Right cardiac atrium (tissue), 5 donors: ENCODE measurements at regions not wholly inside any gene's neighbourhood (a gene's known extent, or its start where the extent isn't known, plus 50 kb on each side); places are given as distances from the start of the nearest gene placed in this dataset.

Source experiments
- ATAC-seq, 2 donors: fragments of 200-7000 bp; cut with Tn5 transposase; one replicate each; pipeline versions ENCODE4 v1.8.0 to v1.9.1; 2020; ENCODE audit warnings: moderate library complexity in 2 of 2, mild to moderate bottlenecking in 1 of 2
- DNase-seq, 3 donors: peaks; one replicate each; pipeline ENCODE4 v3.0.0-alpha.2; 2020
- H3K27ac ChIP-seq: one replicate; pipeline ENCODE4 v1.5.1; 2013; ENCODE audit warnings: mild to moderate bottlenecking, low read length, control low read depth, moderate library complexity
- H3K27me3 ChIP-seq: one replicate; pipeline ENCODE4 v1.6.1; 2013; ENCODE audit not compliant: control insufficient read depth, insufficient read depth
- H3K4me1 ChIP-seq: one replicate; pipeline ENCODE4 v1.6.1; 2013; ENCODE audit warnings: low read length; ENCODE audit not compliant: control insufficient read depth, insufficient read depth
- H3K4me3 ChIP-seq: one replicate; pipeline ENCODE4 v1.5.1; 2013; ENCODE audit warnings: low read length, control low read depth
- H3K9me3 ChIP-seq: one replicate; pipeline ENCODE4 v1.6.1; 2013; ENCODE audit warnings: low read length; ENCODE audit not compliant: control insufficient read depth
- WGBS: extraction: QIAGEN DNeasy Blood & Tissue Kit; methylation state at CpG from one replicate; pipeline ENCODE4 v1.1.7; 2013; 5-methylcytosine and 5-hydroxymethylcytosine counted together
- intact Hi-C, 4 donors: fragments of 100-400 bp; cut with DNase I; formaldehyde crosslinking; loops; one replicate each; pipeline versions ENCODE4 v1.11.0 to v1.14.0; 2022 to 2023
- donor health status: healthy with polysubstance abuse.
- donor health status: DM: no; HTN: yes; CAD: no.
- donor health status: DM: no; HTN: no; CAD: no.
- donor health status: DM: no; HTN: yes; CAD: no; lungs with severe emphysema.
- donor health status: DM: yes; HTN: yes; CAD: no.

DNA sequence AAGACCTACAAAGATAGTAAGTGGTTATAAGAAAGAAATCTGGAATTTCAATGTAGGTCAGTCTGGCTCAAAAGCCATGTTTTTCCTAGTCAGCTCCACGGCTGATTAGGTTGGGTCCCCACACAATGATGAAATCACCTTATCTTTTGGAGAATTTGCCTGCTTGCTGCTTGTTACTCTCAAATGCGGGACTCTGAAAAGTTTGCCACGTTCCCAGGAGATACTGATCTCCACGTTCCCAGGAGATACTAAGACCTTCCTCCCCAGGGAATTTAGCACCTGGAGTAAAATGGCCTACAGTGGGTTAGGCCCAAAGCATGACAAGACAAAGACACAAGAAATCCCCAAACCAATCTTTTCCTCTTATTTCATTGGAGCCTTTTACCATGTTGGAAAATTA, 449.6 kb downstream of the TNS1 start:
- Histone ChIP-seq H3K9me3 (no peaks in the 10 kb centered on the region), H3K27ac (no peak overlapping the region), H3K4me1 (peaks cover 3% of the 10 kb centered on the region), H3K4me3 (no peak overlapping the region), H3K27me3 (no peaks in the 10 kb centered on the region)
- ATAC-seq: no peak
- intact Hi-C loops: no loop called here
- 75% methylated on average over 4 of the region's 4 CpGs for WGBS
- no peak for DNase-seq

DNA sequence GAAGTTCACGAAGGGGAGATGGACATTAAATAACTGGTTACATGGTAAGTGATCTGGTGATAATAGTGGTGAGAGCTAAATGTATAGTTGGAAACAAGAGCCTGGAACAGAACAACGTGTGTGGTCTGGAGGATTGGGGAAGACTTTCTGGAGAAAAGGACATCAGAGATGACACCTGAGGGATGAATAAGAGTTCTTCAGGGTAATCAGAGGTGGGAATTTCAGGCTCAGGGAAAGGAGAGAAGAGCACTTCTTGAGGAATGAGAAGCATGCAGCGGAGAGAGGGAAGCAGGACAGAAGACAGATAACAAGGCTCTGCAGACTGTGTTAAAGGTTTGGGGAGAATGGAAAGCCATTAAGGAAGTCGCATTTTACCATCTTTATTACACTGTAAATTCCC, 450.7 kb downstream of the TNS1 start:
- Histone ChIP-seq H3K27me3 (no peaks in the 10 kb centered on the region), H3K27ac (no peak overlapping the region), H3K4me1 (peaks cover 3% of the 10 kb centered on the region), H3K4me3 (no peak overlapping the region), H3K9me3 (no peaks in the 10 kb centered on the region)
- WGBS: 89% methylated on average over 4 of the region's 4 CpGs
- DNase-seq: no peak
- intact Hi-C loops: no loop called here
- ATAC-seq: no peak

DNA sequence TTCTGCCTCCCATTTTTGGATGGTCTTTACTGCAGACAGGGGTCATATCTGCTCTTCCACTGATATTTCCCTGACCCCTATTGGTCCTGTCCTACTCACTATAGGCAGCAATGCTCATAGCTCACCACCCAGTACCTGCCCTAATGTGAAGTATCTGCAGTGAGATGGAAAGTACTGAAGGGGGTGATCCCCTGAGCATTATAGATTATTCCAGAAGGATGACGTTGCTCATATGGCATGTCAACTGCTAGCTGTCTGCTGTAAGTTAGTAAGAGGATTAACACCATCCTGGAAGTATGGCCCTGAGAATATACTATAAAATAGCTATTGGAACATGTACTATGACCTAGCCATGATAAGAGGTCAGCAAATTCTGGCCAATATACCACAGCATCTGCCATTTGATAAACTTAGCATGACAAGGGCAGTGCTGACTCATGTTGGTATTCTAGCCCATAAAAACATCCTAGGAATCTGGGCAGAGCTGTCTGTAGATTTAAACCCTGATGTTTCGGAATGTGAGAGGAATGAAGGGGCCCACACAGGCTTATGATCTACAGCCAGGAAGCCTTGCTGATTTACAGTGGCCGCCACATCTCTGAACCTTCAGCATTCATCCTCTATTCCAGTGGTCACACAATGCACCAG, 451.4 kb downstream of the TNS1 start:
- Histone ChIP-seq H3K9me3 (no peaks in the 10 kb centered on the region), H3K4me1 (peaks cover 3% of the 10 kb centered on the region), H3K4me3 (no peak overlapping the region), H3K27ac (no peak overlapping the region), H3K27me3 (no peaks in the 10 kb centered on the region)
- no peak for ATAC-seq
- 62% methylated on average over 3 of the region's 3 CpGs for WGBS
- no peak for DNase-seq
- intact Hi-C loops: no loop called here

DNA sequence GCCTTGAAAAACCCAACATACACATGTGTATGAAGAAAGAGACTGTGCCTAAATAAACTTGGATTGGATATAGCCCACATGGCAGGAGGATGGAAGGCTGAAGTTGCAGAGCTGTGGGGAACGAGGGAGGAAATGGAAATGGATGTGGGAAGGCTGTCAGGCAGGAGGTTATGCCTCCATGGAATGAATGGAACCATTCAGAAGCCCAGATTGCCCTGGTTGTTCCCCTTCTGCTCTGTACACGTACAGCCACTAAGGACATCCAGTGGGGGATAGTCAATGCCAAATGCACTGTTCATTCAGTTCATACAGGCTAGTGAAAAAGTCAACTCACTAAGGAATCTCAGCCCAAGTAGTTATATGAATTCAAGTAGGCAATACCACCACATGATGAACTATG, 463.7 kb downstream of the TNS1 start:
- Histone ChIP-seq H3K27ac (no peak overlapping the region), H3K27me3 (no peaks in the 10 kb centered on the region), H3K9me3 (no peaks in the 10 kb centered on the region), H3K4me1 (peaks cover 3% of the 10 kb centered on the region), H3K4me3 (no peak overlapping the region)
- 75% methylated on average over 2 of the region's 2 CpGs for WGBS
- DNase-seq: no peak
- intact Hi-C loops: loop anchor here in 1 of 4 donors (10.0 kb wide), 1 partner anchor 116 kb away; no protein-coding TSS in a partner anchor
- ATAC-seq: no peak

DNA sequence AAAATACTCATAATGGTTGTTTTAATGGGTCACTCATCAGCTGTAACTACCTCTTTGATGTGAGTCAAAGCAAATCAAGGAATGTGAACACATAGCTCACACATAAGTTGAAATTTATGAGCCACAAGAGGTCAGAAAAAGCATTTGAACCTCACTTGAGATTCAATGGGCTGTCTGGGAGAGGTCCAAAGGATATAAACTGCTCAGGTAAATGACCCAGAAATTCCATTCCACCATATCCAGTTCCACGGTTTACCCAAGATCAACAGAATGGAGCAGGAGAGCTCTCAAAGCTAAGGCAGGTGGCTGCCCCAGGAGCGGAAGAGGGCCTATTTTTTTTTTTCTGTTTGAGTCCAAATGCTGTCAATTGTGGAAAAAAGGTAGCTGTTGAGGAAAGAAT, 464.1 kb downstream of the TNS1 start:
- no peaks in the 10 kb centered on the region for H3K27me3 ChIP-seq
- H3K27ac ChIP-seq: no peak overlapping the region
- intact Hi-C loops: loop anchor here in 1 of 4 donors (10.0 kb wide), 1 partner anchor 116 kb away; no protein-coding TSS in a partner anchor
- no peak for ATAC-seq
- 89% methylated on average over 2 of the region's 2 CpGs for WGBS
- no peak for DNase-seq
- no peaks in the 10 kb centered on the region for H3K9me3 ChIP-seq
- H3K4me1 ChIP-seq: peaks cover 3% of the 10 kb centered on the region
- H3K4me3 ChIP-seq: no peak overlapping the region

DNA sequence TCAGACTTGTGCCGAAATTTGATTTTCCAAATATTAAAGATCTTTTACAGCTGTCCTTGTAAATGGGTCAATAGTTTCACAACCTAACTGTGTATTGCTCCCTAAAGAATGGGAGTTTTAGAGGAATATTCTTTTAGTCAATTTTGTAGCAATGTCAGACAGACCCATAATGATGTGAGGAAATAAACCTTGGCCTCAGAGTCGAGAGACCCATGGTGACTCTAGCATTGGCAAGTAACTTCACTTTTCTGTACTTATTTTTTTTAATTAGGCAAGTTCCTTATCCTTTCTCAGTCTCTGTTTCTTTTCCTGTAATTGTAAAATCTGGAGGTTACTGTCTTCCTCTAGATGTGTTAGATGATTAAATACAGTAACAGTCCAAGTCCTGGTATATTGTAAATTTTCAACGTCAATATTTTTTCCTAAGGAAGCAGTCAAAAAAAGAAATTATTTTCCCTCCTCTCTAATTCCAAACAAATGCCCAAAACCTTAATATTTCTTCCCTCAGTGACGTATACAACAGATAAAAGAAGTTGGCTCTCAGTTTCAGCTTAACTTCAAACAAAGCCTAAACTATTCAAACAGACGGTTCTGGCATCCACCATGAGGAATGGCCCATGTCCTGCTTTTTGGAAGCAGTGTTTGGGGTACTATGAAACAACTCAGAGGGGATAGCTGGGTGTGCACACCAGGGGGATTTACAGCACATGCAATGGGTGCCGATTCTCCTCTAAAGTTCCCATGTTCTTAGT, 466.7 kb downstream of the TNS1 start:
- 42% methylated on average over 6 of the region's 6 CpGs for WGBS
- H3K9me3 ChIP-seq: no peaks in the 10 kb centered on the region
- no peak overlapping the region for H3K4me3 ChIP-seq
- H3K27ac ChIP-seq: no peak overlapping the region
- ATAC-seq: peak; percentile 55 to 76
- intact Hi-C loops: loop anchor here in 1 of 4 donors (10.0 kb wide), 1 partner anchor 119 kb away; no protein-coding TSS in a partner anchor
- no peak for DNase-seq
- peaks cover 3% of the 10 kb centered on the region for H3K4me1 ChIP-seq
- no peaks in the 10 kb centered on the region for H3K27me3 ChIP-seq

DNA sequence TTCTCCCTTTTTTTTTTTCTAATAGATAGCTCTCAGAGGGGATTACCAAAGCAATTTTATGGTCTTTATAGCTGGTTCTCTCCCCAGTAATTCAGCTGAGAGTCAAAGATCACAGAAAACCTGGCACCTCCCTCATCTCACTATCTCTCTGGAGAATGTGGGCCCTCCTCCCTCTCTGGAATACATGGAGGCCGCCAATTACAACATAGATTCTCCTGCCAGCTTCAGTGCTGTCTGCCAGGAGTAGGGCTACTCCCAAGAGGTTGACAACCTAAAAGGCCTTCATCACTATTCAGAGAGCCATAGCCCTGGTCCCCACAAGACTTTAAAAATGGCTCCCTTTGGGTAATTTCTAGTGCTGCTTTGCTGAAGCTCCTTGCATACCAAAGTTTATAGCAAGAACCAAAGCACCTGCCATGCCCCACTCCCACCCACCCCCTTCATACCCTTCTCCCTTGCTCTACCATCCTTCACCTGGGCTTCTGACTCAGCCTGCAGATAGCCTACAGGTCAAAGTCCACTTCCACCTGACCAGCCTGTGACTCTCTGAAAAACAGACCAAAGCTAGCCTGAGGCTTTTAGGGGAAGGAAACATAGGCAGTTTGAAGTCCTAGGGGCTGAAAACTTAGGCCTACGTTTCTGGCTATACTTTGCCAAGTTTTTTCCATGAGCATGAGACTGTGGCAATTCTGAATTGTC, 472.3 kb downstream of the TNS1 start:
- Histone ChIP-seq H3K4me1 (peaks cover 2% of the 10 kb centered on the region), H3K4me3 (no peak overlapping the region), H3K27ac (peak overlapping the region; percentile 7), H3K9me3 (no peaks in the 10 kb centered on the region), H3K27me3 (no peaks in the 10 kb centered on the region)
- intact Hi-C loops: loop anchor here in 1 of 4 donors (10.0 kb wide), 1 partner anchor 124 kb away; no protein-coding TSS in a partner anchor
- 45% methylated on average over 2 of the region's 2 CpGs for WGBS
- ATAC-seq (peak; percentile 92 to 95), DNase-seq (peak; percentile 62 to 83 (median 74))

DNA sequence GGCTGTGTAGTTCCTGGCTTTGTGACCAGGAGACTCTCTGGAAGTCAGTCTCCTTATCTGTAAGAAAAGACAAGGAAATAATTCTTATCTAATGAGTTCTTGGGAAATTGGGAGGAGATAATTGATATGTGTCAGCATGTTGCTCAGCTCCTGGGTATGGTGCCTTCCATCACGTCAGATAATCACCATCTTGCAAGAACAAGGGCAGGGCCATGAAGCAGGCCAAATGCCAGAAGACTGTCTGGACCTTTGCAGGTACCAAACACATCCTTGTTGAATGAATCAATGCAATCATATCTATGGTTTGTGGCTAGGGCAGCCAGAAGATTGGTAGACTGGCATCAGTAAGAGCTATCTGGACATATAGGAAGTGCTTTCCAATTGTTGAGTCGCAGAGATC, 473.5 kb downstream of the TNS1 start:
- no peak overlapping the region for H3K4me3 ChIP-seq
- no peak for ATAC-seq
- WGBS: 68% methylated on average over 2 of the region's 2 CpGs
- no peak for DNase-seq
- no peaks in the 10 kb centered on the region for H3K9me3 ChIP-seq
- H3K27ac ChIP-seq: no peak overlapping the region
- no peaks in the 10 kb centered on the region for H3K27me3 ChIP-seq
- intact Hi-C loops: loop anchor here in 2 of 4 donors (5.0 to 10.0 kb wide), 2 partner anchors 126 to 183 kb away; no protein-coding TSS in a partner anchor
- H3K4me1 ChIP-seq: peaks cover 2% of the 10 kb centered on the region

DNA sequence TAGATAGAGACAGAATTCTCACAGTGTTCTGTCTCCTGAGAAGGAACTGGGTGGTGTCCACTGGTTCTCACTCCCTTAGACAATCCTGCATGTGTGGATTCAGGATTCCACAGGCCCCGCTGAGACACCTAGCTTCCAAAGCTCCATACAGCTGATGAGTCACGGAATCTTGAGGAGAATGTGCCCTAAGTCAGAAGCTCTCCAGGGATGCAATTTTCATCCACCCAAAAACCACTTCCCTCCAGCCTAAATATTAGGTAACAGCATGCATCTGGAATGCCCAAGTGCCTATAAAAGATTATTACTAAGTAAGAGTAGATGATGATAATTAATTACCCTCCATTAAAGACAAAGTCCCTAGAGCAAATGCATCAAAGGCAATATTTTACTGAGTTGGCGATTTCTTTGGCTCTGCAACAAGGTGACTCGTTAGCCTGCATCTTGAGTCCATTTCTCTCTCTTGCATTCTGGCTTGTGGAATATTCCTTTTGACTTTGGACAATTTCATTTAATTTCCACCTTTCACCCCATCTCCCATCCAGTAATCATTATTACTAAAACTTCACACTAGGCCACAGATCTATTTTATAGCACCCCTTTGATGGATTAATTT, 475.1 kb downstream of the TNS1 start:
- H3K27me3 ChIP-seq: no peaks in the 10 kb centered on the region
- DNase-seq: no peak
- H3K4me1 ChIP-seq: peaks cover 2% of the 10 kb centered on the region
- intact Hi-C loops: loop anchor here in 2 of 4 donors (5.0 to 10.0 kb wide), 2 partner anchors 127 to 185 kb away; no protein-coding TSS in a partner anchor
- no peak for ATAC-seq
- H3K4me3 ChIP-seq: no peak overlapping the region
- WGBS: 94% methylated on average over 4 of the region's 4 CpGs
- H3K27ac ChIP-seq: no peak overlapping the region
- H3K9me3 ChIP-seq: no peaks in the 10 kb centered on the region

DNA sequence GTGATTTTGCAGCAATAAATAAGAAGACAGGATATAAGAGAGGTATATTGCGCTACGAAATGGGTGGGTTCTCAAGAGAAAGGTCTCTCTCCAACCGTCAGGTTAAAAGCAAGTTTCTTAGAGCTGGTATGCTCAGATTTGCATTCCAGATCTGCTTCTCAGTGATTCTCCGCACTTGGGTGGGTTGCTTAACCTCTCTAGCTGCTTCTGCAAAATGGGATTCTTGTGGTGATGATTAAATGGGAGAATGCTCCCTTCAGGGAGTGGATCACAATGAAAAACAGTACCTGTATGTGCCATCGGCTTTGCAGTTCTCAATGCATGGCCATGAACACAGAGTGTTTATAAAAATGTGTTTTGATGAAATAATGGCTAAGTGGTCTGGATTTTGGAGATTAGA, 477.7 kb downstream of the TNS1 start:
- Histone ChIP-seq H3K4me1 (peaks cover 2% of the 10 kb centered on the region), H3K4me3 (no peak overlapping the region), H3K9me3 (no peaks in the 10 kb centered on the region), H3K27ac (no peak overlapping the region), H3K27me3 (no peaks in the 10 kb centered on the region)
- intact Hi-C loops: loop anchor here in 2 of 4 donors (5.0 to 10.0 kb wide), 2 partner anchors 130 to 187 kb away; no protein-coding TSS in a partner anchor
- DNase-seq: no peak
- ATAC-seq: no peak
- 97% methylated on average over 5 of the region's 5 CpGs for WGBS
